ENCODE measurements at regions not wholly inside any gene's neighbourhood (a gene's known extent, or its start where the extent isn't known, plus 50 kb on each side); places are given as distances from the start of the nearest gene placed in this dataset.

DNA sequence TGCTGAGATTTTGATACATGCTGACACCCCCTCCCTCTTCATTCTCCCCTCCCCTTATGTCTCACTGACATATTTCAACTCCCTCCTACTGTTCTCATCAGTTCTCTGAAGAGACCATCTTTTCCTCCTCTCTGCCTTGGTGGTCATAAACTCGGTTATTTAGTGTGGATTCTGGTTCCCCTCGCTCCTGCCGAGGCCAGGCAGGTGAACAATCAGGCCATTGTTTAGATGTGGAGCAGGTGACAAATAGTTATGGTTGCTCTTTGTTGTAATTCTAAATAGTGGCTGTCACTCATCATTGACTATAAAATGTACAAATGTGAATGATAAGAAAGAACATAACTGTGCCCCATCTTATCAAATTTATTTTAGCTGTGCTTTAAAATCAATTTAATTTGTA lies 324.6 kb downstream of the BCOR start:
- Histone ChIP-seq H3K4me2 (no peak overlapping the region), H3K4me3 (ENCODE audit: low read depth in 2 of 2, low read length in 1 of 2) (no peak overlapping the region), H3K9ac (no peak overlapping the region), H3K27me3 (ENCODE audit: insufficient read depth) (peaks cover 15% of the 10 kb centered on the region; the same call in 1 of the 2 replicates), H2AFZ (ENCODE audit: low read depth) (no peak overlapping the region), H3K9me3 (no peaks in the 10 kb centered on the region), H3K9me2 (no peaks in the 10 kb centered on the region), H3F3A (replicated peaks; ENCODE audit: insufficient read depth) (no peaks in the 10 kb centered on the region), H3K79me2 (ENCODE audit: insufficient read depth) (no peaks in the 10 kb centered on the region), H3K36me3 (replicated peaks in 1 of 2; ENCODE audit: control insufficient read depth in 1 of 2, insufficient read depth in 2 of 2, low read length in 1 of 2) (no peaks in the 10 kb centered on the region), H3K27ac (ENCODE audit: low read depth in 2 of 2, low read length in 1 of 2) (no peak overlapping the region), H4K20me1 (ENCODE audit: insufficient read depth) (no peaks in the 10 kb centered on the region), H3K4me1 (ENCODE audit: control insufficient read depth in 1 of 2, insufficient read depth in 2 of 2, low read depth in 1 of 2, low read length in 1 of 2) (no peaks in the 10 kb centered on the region)
- no peak for TF ChIP-seq FOXJ3 (CRISPR knock-in tag; IDR thresholded peaks at IDR 0.05)
- TF ChIP-seq, protein P1, sequence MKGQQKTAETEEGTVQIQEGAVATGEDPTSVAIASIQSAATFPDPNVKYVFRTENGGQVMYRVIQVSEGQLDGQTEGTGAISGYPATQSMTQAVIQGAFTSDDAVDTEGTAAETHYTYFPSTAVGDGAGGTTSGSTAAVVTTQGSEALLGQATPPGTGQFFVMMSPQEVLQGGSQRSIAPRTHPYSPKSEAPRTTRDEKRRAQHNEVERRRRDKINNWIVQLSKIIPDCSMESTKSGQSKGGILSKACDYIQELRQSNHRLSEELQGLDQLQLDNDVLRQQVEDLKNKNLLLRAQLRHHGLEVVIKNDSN (IDR thresholded peaks at IDR 0.05; ENCODE audit: borderline replicate concordance, low read depth), result no peak
- no peak for TF ChIP-seq CHD2 (IDR thresholded peaks at IDR 0.05; ENCODE audit: low read length, partially characterized antibody)
- TF ChIP-seq MEF2A (IDR thresholded peaks at IDR 0.05; ENCODE audit: borderline replicate concordance, low read depth), result no peak
- TF ChIP-seq, protein P2, sequence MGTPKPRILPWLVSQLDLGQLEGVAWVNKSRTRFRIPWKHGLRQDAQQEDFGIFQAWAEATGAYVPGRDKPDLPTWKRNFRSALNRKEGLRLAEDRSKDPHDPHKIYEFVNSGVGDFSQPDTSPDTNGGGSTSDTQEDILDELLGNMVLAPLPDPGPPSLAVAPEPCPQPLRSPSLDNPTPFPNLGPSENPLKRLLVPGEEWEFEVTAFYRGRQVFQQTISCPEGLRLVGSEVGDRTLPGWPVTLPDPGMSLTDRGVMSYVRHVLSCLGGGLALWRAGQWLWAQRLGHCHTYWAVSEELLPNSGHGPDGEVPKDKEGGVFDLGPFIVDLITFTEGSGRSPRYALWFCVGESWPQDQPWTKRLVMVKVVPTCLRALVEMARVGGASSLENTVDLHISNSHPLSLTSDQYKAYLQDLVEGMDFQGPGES (IDR thresholded peaks at IDR 0.05; ENCODE audit: low read depth, low read length), result no peak
- no peak for TF ChIP-seq GATA2 (CRISPR knock-in tag; IDR thresholded peaks at IDR 0.05)
- no peak for TF ChIP-seq TCF12 (IDR thresholded peaks at IDR 0.05)
- TF ChIP-seq, protein P3, sequence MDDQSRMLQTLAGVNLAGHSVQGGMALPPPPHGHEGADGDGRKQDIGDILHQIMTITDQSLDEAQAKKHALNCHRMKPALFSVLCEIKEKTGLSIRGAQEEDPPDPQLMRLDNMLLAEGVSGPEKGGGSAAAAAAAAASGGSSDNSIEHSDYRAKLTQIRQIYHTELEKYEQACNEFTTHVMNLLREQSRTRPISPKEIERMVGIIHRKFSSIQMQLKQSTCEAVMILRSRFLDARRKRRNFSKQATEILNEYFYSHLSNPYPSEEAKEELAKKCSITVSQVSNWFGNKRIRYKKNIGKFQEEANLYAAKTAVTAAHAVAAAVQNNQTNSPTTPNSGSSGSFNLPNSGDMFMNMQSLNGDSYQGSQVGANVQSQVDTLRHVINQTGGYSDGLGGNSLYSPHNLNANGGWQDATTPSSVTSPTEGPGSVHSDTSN (IDR thresholded peaks at IDR 0.05), result no peak
- TF ChIP-seq GABPA (IDR thresholded peaks at IDR 0.05; ENCODE audit: low read depth), result no peak
- TF ChIP-seq JUND (IDR thresholded peaks at IDR 0.05), result no peak
- ChIA-PET POLR2A (no interaction called here), CTCF (no interaction called here)
- 51% methylated on average over 3 of the region's 3 CpGs for WGBS (ENCODE audit: low lambda C conversion rate)
- DNase-seq, result no peak

DNA sequence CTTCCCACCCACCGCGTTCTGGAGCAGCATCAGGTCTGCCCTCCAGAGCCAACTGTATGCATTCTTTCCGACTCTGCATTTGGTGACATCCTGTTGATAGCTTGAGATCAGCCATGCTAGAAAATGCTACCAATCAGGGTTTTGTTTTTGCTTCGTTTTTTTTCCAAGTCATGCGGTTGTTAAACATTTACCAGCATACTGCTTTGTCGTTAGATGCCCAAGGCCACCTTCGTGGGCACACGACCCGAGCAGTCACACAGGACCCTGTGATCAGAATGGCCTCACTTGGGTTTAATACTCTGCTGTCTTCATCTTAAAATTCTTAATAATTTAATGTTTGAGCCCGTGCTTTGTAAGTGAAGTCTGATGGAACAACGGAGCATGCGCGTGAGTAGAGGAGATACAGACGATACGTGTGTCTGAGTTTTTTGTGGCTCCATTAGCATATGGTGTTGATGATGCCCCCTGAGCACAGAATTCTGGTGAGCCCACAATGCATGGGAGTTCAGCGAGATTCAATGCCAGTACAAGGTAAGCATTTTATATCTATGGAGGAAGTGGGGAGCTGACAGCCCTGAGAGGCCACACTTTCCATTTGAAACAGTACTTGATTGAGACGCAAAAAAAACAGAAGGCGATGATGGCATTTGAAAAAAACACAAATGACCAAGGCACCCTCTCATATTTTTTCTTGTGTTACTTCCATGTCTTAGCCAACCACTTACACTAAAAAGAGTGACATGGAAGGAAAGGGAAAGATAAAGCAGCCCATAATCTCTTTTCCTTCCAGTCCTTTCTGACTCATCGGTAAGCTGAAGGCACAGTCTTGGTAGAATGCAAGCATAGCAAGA lies 323.6 kb downstream of the BCOR start:
- no peaks in the 10 kb centered on the region for H4K20me1 ChIP-seq (ENCODE audit: insufficient read depth)
- H3K9me3 ChIP-seq, result no peaks in the 10 kb centered on the region
- no peaks in the 10 kb centered on the region for H3K9me2 ChIP-seq
- peaks cover 15% of the 10 kb centered on the region; the same call in 1 of the 2 replicates for H3K27me3 ChIP-seq (ENCODE audit: insufficient read depth)
- CTCF ChIA-PET, result no interaction called here
- no peaks in the 10 kb centered on the region for H3K36me3 ChIP-seq (replicated peaks in 1 of 2; ENCODE audit: control insufficient read depth in 1 of 2, insufficient read depth in 2 of 2, low read length in 1 of 2)
- DNase-seq, result no peak
- no peak overlapping the region for H3K27ac ChIP-seq (ENCODE audit: low read depth in 2 of 2, low read length in 1 of 2)
- no peak overlapping the region for H2AFZ ChIP-seq (ENCODE audit: low read depth)
- no peak overlapping the region for H3K9ac ChIP-seq
- 62% methylated on average over 19 of the region's 19 CpGs for WGBS (ENCODE audit: low lambda C conversion rate)
- H3K4me1 ChIP-seq (ENCODE audit: control insufficient read depth in 1 of 2, insufficient read depth in 2 of 2, low read depth in 1 of 2, low read length in 1 of 2), result no peaks in the 10 kb centered on the region
- H3K79me2 ChIP-seq (ENCODE audit: insufficient read depth), result no peaks in the 10 kb centered on the region
- H3K4me3 ChIP-seq (ENCODE audit: low read depth in 2 of 2, low read length in 1 of 2), result no peak overlapping the region
- no peaks in the 10 kb centered on the region for H3F3A ChIP-seq (replicated peaks; ENCODE audit: insufficient read depth)
- POLR2A ChIA-PET, result no interaction called here
- no peak overlapping the region for H3K4me2 ChIP-seq
- TF ChIP-seq NFIC (IDR thresholded peaks at IDR 0.05; ENCODE audit: borderline replicate concordance), result no peak
- TF ChIP-seq, protein P1 (IDR thresholded peaks at IDR 0.05; ENCODE audit: borderline replicate concordance, low read depth), result no peak
- no peak for TF ChIP-seq GATA2 (CRISPR knock-in tag; IDR thresholded peaks at IDR 0.05)
- TF ChIP-seq, protein P4, sequence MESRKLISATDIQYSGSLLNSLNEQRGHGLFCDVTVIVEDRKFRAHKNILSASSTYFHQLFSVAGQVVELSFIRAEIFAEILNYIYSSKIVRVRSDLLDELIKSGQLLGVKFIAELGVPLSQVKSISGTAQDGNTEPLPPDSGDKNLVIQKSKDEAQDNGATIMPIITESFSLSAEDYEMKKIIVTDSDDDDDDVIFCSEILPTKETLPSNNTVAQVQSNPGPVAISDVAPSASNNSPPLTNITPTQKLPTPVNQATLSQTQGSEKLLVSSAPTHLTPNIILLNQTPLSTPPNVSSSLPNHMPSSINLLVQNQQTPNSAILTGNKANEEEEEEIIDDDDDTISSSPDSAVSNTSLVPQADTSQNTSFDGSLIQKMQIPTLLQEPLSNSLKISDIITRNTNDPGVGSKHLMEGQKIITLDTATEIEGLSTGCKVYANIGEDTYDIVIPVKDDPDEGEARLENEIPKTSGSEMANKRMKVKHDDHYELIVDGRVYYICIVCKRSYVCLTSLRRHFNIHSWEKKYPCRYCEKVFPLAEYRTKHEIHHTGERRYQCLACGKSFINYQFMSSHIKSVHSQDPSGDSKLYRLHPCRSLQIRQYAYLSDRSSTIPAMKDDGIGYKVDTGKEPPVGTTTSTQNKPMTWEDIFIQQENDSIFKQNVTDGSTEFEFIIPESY (IDR thresholded peaks at IDR 0.05; ENCODE audit: borderline replicate concordance, low read depth), result no peak
- TF ChIP-seq POLR2AphosphoS5 (IDR thresholded peaks at IDR 0.05; ENCODE audit: low read depth, low read length), result no peak
- no peak for TF ChIP-seq TEAD4 (IDR thresholded peaks at IDR 0.05; ENCODE audit: borderline replicate concordance, insufficient read depth)
- TF ChIP-seq MXI1 (IDR thresholded peaks at IDR 0.05; ENCODE audit: low read depth, low read length), result no peak
- no peak for TF ChIP-seq CHD2 (IDR thresholded peaks at IDR 0.05; ENCODE audit: low read length, partially characterized antibody)
- TF ChIP-seq, protein P5, sequence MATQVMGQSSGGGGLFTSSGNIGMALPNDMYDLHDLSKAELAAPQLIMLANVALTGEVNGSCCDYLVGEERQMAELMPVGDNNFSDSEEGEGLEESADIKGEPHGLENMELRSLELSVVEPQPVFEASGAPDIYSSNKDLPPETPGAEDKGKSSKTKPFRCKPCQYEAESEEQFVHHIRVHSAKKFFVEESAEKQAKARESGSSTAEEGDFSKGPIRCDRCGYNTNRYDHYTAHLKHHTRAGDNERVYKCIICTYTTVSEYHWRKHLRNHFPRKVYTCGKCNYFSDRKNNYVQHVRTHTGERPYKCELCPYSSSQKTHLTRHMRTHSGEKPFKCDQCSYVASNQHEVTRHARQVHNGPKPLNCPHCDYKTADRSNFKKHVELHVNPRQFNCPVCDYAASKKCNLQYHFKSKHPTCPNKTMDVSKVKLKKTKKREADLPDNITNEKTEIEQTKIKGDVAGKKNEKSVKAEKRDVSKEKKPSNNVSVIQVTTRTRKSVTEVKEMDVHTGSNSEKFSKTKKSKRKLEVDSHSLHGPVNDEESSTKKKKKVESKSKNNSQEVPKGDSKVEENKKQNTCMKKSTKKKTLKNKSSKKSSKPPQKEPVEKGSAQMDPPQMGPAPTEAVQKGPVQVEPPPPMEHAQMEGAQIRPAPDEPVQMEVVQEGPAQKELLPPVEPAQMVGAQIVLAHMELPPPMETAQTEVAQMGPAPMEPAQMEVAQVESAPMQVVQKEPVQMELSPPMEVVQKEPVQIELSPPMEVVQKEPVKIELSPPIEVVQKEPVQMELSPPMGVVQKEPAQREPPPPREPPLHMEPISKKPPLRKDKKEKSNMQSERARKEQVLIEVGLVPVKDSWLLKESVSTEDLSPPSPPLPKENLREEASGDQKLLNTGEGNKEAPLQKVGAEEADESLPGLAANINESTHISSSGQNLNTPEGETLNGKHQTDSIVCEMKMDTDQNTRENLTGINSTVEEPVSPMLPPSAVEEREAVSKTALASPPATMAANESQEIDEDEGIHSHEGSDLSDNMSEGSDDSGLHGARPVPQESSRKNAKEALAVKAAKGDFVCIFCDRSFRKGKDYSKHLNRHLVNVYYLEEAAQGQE (IDR thresholded peaks at IDR 0.05; ENCODE audit: low read depth, low read length), result no peak
